GM12892 (cell line): ENCODE measurements at regions not wholly inside any gene's neighbourhood (a gene's known extent, or its start where the extent isn't known, plus 50 kb on each side); places are given as distances from the start of the nearest gene placed in this dataset.

Source experiments
- POLR2A ChIP-seq: IDR thresholded peaks from 2 replicates; pipeline ENCODE4 v1.6.1; 2011; ENCODE audit warnings: low read depth, low read length, control low read depth
- POLR2AphosphoS5 ChIP-seq: IDR thresholded peaks from 2 replicates; pipeline ENCODE4 v1.6.1; 2011; ENCODE audit warnings: low read depth, low read length, control low read depth
- TAF1 ChIP-seq: IDR thresholded peaks from 2 replicates; pipeline ENCODE4 v1.6.1; 2011; ENCODE audit warnings: low read depth, mild to moderate bottlenecking, control low read depth, low read length, borderline replicate concordance

- TF ChIP-seq POLR2A (no peak), POLR2AphosphoS5 (no peak), TAF1 (no peak)
Measured at GRCh38 chr2:129918604-129919003, 60.9 kb upstream of the RAB6C start.
